BLaER1 (cell line): ENCODE measurements at regions not wholly inside any gene's neighbourhood (a gene's known extent, or its start where the extent isn't known, plus 50 kb on each side); places are given as distances from the start of the nearest gene placed in this dataset.

ENCODE experiments used
- H3K27ac ChIP-seq: shearing (Covaris generic); formaldehyde crosslinking; 2 replicates; pipeline ENCODE4 v1.8.1; 2022
- H3K27me3 ChIP-seq: shearing (Covaris generic); formaldehyde crosslinking; 2 replicates; pipeline ENCODE4 v1.8.1; 2022
- H3K36me3 ChIP-seq: shearing (Covaris generic); formaldehyde crosslinking; 2 replicates; pipeline ENCODE4 v1.8.1; 2022
- H3K4me1 ChIP-seq: shearing (Covaris generic); formaldehyde crosslinking; 2 replicates; pipeline ENCODE4 v1.8.1; 2022
- H3K4me2 ChIP-seq: shearing (Covaris generic); formaldehyde crosslinking; 2 replicates; pipeline ENCODE4 v1.8.1; 2022
- H3K4me3 ChIP-seq: shearing (Covaris generic); formaldehyde crosslinking; 2 replicates; pipeline ENCODE4 v1.8.1; 2022
- H3K9ac ChIP-seq: shearing (Covaris generic); formaldehyde crosslinking; 2 replicates; pipeline ENCODE4 v1.8.1; 2022
- H3K9me3 ChIP-seq: shearing (Covaris generic); formaldehyde crosslinking; 2 replicates; pipeline ENCODE4 v1.8.1; 2022
- H4K20me1 ChIP-seq: shearing (Covaris generic); formaldehyde crosslinking; 2 replicates; pipeline ENCODE4 v1.8.1; 2022
- Cebpa-rat ChIP-seq: shearing (Covaris generic); IDR thresholded peaks from 2 replicates; pipeline ENCODE4 v1.8.1; 2022

DNA sequence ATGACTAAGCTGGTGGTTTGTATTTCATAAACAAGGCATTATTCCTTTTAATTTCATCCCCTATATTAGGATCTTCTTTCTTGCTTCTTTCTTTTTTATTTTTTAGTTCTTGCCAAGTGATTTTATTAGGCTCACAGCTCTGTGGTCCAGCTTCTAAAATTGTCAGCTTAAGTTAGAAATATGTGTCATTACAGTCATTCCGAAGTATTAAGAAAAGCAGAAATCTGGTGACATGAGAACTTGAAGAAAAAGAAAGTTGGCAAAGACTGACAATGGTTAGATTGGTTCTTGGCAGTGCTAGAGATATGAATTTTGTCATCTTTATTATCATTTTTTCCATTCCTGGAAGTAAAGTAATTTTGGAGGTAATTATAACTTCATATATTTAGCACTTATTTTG is 166.5 kb upstream of the PRR16 start:
- Histone ChIP-seq H4K20me1 (no peaks in the 10 kb centered on the region), H3K4me3 (no peak overlapping the region), H3K36me3 (no peaks in the 10 kb centered on the region), H3K9me3 (no peaks in the 10 kb centered on the region), H3K9ac (no peak overlapping the region), H3K4me1 (no peaks in the 10 kb centered on the region), H3K27ac (no peak overlapping the region), H3K27me3 (no peaks in the 10 kb centered on the region), H3K4me2 (no peak overlapping the region)
- no peak for TF ChIP-seq Cebpa-rat

- Histone ChIP-seq H4K20me1 (no peaks in the 10 kb centered on the region), H3K27ac (no peak overlapping the region), H3K4me3 (no peak overlapping the region), H3K27me3 (no peaks in the 10 kb centered on the region), H3K9ac (no peak overlapping the region), H3K4me1 (no peaks in the 10 kb centered on the region), H3K36me3 (no peaks in the 10 kb centered on the region), H3K9me3 (no peaks in the 10 kb centered on the region), H3K4me2 (no peak overlapping the region)
- TF ChIP-seq Cebpa-rat, result no peak
These were observed 165.1 kb upstream of the PRR16 start for GRCh38 chr5:120298981-120299380.

DNA sequence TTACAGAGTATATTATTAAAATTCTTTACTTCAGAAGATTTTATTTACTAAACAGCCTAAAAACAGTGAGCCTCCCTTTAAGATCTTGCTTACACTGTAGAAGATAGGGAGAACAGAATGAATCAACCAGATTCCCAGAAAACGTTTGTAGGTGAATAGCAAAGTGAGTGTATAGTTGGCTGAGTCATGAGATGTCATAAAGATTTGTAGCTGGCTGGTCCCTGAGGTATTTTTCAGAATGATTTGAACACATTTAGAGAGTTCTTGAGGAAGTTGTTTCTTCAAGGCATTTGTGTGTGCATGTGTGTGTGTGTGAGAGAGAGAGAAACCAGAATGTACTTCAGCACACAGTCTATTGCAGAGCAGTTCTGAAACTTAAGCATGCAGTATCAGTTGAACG is 159.4 kb upstream of the PRR16 start:
- Histone ChIP-seq H3K4me3 (no peak overlapping the region), H3K4me1 (no peaks in the 10 kb centered on the region), H3K27me3 (no peaks in the 10 kb centered on the region)

GRCh38 chr5:120306303-120306702 is 157.8 kb upstream of the PRR16 start:
- H3K27me3 ChIP-seq, result no peaks in the 10 kb centered on the region
- H3K4me1 ChIP-seq, result no peaks in the 10 kb centered on the region
- H4K20me1 ChIP-seq, result no peaks in the 10 kb centered on the region
- H3K9ac ChIP-seq, result no peak overlapping the region
- no peak for TF ChIP-seq Cebpa-rat
- H3K4me3 ChIP-seq, result no peak overlapping the region
- H3K36me3 ChIP-seq, result no peaks in the 10 kb centered on the region
- H3K9me3 ChIP-seq, result no peaks in the 10 kb centered on the region
- H3K27ac ChIP-seq, result no peak overlapping the region
- H3K4me2 ChIP-seq, result no peak overlapping the region

More for the DNA sequence above, 159.4 kb upstream of the PRR16 start:
- Histone ChIP-seq H4K20me1 (no peaks in the 10 kb centered on the region), H3K27ac (no peak overlapping the region), H3K9ac (no peak overlapping the region), H3K36me3 (no peaks in the 10 kb centered on the region), H3K4me2 (no peak overlapping the region), H3K9me3 (no peaks in the 10 kb centered on the region)
- TF ChIP-seq Cebpa-rat, result no peak

GRCh38 chr5:120314191-120314590 is 149.9 kb upstream of the PRR16 start:
- Histone ChIP-seq H3K4me2 (no peak overlapping the region), H3K27me3 (no peaks in the 10 kb centered on the region), H3K9ac (no peak overlapping the region), H3K9me3 (no peaks in the 10 kb centered on the region), H3K36me3 (no peaks in the 10 kb centered on the region), H3K27ac (no peak overlapping the region), H3K4me3 (no peak overlapping the region), H3K4me1 (no peaks in the 10 kb centered on the region), H4K20me1 (no peaks in the 10 kb centered on the region)
- TF ChIP-seq Cebpa-rat, result no peak

GRCh38 chr5:120320626-120321025 is 143.5 kb upstream of the PRR16 start:
- H3K27ac ChIP-seq, result no peak overlapping the region
- no peaks in the 10 kb centered on the region for H4K20me1 ChIP-seq
- H3K27me3 ChIP-seq, result no peaks in the 10 kb centered on the region
- no peak overlapping the region for H3K9ac ChIP-seq
- H3K4me3 ChIP-seq, result no peak overlapping the region
- H3K36me3 ChIP-seq, result no peaks in the 10 kb centered on the region
- no peak overlapping the region for H3K4me2 ChIP-seq
- no peak for TF ChIP-seq Cebpa-rat
- no peaks in the 10 kb centered on the region for H3K4me1 ChIP-seq
- no peaks in the 10 kb centered on the region for H3K9me3 ChIP-seq

- no peaks in the 10 kb centered on the region for H3K4me1 ChIP-seq
- no peak overlapping the region for H3K27ac ChIP-seq
- H3K4me2 ChIP-seq, result no peak overlapping the region
These were observed 137.4 kb upstream of the PRR16 start for GRCh38 chr5:120326651-120327050.

GRCh38 chr5:120327180-120327579 is 136.9 kb upstream of the PRR16 start:
- TF ChIP-seq Cebpa-rat, result no peak
- H3K9ac ChIP-seq, result no peak overlapping the region
- H3K9me3 ChIP-seq, result no peaks in the 10 kb centered on the region
- H3K4me2 ChIP-seq, result no peak overlapping the region
- no peak overlapping the region for H3K27ac ChIP-seq
- H3K4me1 ChIP-seq, result no peaks in the 10 kb centered on the region
- no peaks in the 10 kb centered on the region for H4K20me1 ChIP-seq
- no peaks in the 10 kb centered on the region for H3K27me3 ChIP-seq
- H3K36me3 ChIP-seq, result no peaks in the 10 kb centered on the region
- no peak overlapping the region for H3K4me3 ChIP-seq

More at GRCh38 chr5:120326651-120327050, 137.4 kb upstream of the PRR16 start:
- Histone ChIP-seq H3K27me3 (no peaks in the 10 kb centered on the region), H4K20me1 (no peaks in the 10 kb centered on the region), H3K4me3 (no peak overlapping the region), H3K9me3 (no peaks in the 10 kb centered on the region), H3K9ac (no peak overlapping the region), H3K36me3 (no peaks in the 10 kb centered on the region)
- TF ChIP-seq Cebpa-rat, result no peak

DNA sequence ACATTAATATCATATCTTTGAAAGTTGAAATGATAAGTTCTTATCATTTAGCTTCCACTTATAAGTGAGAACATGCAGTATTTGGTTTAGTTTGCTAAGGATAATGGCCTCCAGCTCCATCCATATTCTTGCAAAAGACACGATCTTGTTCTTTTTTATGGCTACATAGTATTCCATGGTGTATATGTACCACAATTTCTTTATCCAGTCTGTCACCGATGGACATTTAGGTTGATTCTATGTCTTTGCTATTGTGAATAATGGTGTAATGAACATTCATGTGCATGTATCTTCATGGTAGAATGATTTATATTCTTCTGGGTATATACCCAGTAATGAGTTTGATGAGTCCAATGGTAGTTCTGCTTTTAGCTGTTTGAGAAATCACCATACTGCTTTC is 135.0 kb upstream of the PRR16 start:
- H4K20me1 ChIP-seq, result no peaks in the 10 kb centered on the region
- H3K9me3 ChIP-seq, result no peaks in the 10 kb centered on the region
- H3K4me2 ChIP-seq, result no peak overlapping the region
- H3K27me3 ChIP-seq, result no peaks in the 10 kb centered on the region
- no peak for TF ChIP-seq Cebpa-rat
- no peak overlapping the region for H3K27ac ChIP-seq
- no peak overlapping the region for H3K4me3 ChIP-seq
- no peak overlapping the region for H3K9ac ChIP-seq
- no peaks in the 10 kb centered on the region for H3K4me1 ChIP-seq
- no peaks in the 10 kb centered on the region for H3K36me3 ChIP-seq

GRCh38 chr5:120330558-120330957 is 133.5 kb upstream of the PRR16 start:
- Histone ChIP-seq H3K27me3 (no peaks in the 10 kb centered on the region), H3K4me3 (no peak overlapping the region), H3K9me3 (no peaks in the 10 kb centered on the region), H3K4me1 (no peaks in the 10 kb centered on the region), H3K9ac (no peak overlapping the region), H3K36me3 (no peaks in the 10 kb centered on the region), H3K27ac (no peak overlapping the region), H4K20me1 (no peaks in the 10 kb centered on the region), H3K4me2 (no peak overlapping the region)
- TF ChIP-seq Cebpa-rat, result no peak

DNA sequence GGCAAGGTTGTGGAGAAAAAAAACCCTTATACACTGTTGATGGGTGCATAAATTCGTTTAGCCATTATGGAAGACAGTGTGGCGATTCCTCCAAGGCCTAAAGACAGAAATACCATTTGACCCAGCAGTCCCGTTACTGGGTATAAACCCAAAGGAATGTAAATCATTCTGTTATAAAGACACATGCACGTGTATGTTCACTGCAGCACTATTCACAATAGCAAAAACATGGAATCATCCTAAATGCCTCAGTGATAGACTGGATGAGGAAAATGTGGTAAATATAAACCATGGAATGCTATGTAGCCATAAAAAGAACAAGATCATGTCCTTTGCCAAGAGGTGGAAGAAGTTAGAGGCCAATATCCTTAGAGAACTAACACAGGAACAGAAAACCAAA is 119.9 kb upstream of the PRR16 start:
- H3K27me3 ChIP-seq, result no peaks in the 10 kb centered on the region
- H3K9ac ChIP-seq, result no peak overlapping the region
- no peak overlapping the region for H3K4me2 ChIP-seq
- no peaks in the 10 kb centered on the region for H4K20me1 ChIP-seq
- H3K36me3 ChIP-seq, result no peaks in the 10 kb centered on the region
- H3K4me3 ChIP-seq, result no peak overlapping the region
- TF ChIP-seq Cebpa-rat, result no peak
- no peaks in the 10 kb centered on the region for H3K4me1 ChIP-seq
- H3K27ac ChIP-seq, result no peak overlapping the region
- H3K9me3 ChIP-seq, result no peaks in the 10 kb centered on the region
